ENCODE measurements at regions not wholly inside any gene's neighbourhood (a gene's known extent, or its start where the extent isn't known, plus 50 kb on each side); places are given as distances from the start of the nearest gene placed in this dataset.

- no peak overlapping the region for H3K4me3 ChIP-seq (ENCODE audit: low read length in 2 of 2)
- H3K18ac ChIP-seq (ENCODE audit: low read length), result no peak overlapping the region
- H3K23ac ChIP-seq (ENCODE audit: low read depth, low read length, poor library complexity), result no peak overlapping the region
- H4K91ac ChIP-seq (ENCODE audit: low read depth, low read length, poor library complexity), result no peak overlapping the region
- no peak overlapping the region for H2BK12ac ChIP-seq (ENCODE audit: low read length)
- no peaks in the 10 kb centered on the region for H3K4me1 ChIP-seq (ENCODE audit: control insufficient read depth in 2 of 2, insufficient read depth in 1 of 2, low read depth in 1 of 2, low read length in 2 of 2)
- no peak overlapping the region for H3K4ac ChIP-seq (ENCODE audit: low read length)
- no peak overlapping the region for H3K9ac ChIP-seq (ENCODE audit: low read depth, low read length, poor library complexity)
- H2BK5ac ChIP-seq (ENCODE audit: low read length), result no peak overlapping the region
- H3K9me3 ChIP-seq (replicated peaks in 1 of 2; ENCODE audit: control insufficient read depth in 2 of 2, insufficient read depth in 1 of 2, low read depth in 1 of 2, low read length in 2 of 2), result no peaks in the 10 kb centered on the region
- H4K8ac ChIP-seq (ENCODE audit: low read depth, low read length), result no peak overlapping the region
- H3K4me2 ChIP-seq (ENCODE audit: insufficient read depth, low read length, poor library complexity, severe bottlenecking), result no peak overlapping the region
- no CpG with 5 or more reads among the region's 2 CpGs for WGBS, 2 donors (ENCODE audit: extremely low coverage in 2 of 2, insufficient read length in 2 of 2, insufficient replicate concordance in 1 of 2)
- H3K27ac ChIP-seq (replicated peaks; ENCODE audit: low read length), result no peak overlapping the region
- no peaks in the 10 kb centered on the region for H3K79me1 ChIP-seq (ENCODE audit: low read depth, low read length)
- no peak overlapping the region for H2AK5ac ChIP-seq (ENCODE audit: low read depth, low read length)
- no peak overlapping the region for H2BK15ac ChIP-seq (ENCODE audit: low read length)
- no peak overlapping the region for H3K14ac ChIP-seq (ENCODE audit: low read length)
- no peaks in the 10 kb centered on the region for H3K36me3 ChIP-seq (replicated peaks in 1 of 2; ENCODE audit: control insufficient read depth in 2 of 2, insufficient read depth in 2 of 2, low read length in 2 of 2)
- no peak overlapping the region for H2BK120ac ChIP-seq (ENCODE audit: low read depth, low read length)
- no peak for DNase-seq (ENCODE audit: low spot score)
- no peak overlapping the region for H2AFZ ChIP-seq (ENCODE audit: low read length)
- H3K27me3 ChIP-seq (ENCODE audit: control insufficient read depth in 3 of 3, insufficient read depth in 3 of 3, low read depth in 1 of 3, low read length in 3 of 3), result peaks cover 0 to 3% (median 0%) of the 10 kb centered on the region in 3 experiments
Measured at GRCh38 chr18:59967878-59968277, 68.1 kb downstream of the PMAIP1 start.

GRCh38 chr18:59966913-59967312 lies 67.1 kb downstream of the PMAIP1 start:
- no peaks in the 10 kb centered on the region for H3K36me3 ChIP-seq (replicated peaks in 1 of 2; ENCODE audit: control insufficient read depth in 2 of 2, insufficient read depth in 2 of 2, low read length in 2 of 2)
- H3K4me2 ChIP-seq (ENCODE audit: insufficient read depth, low read length, poor library complexity, severe bottlenecking), result no peak overlapping the region
- no peak overlapping the region for H3K9ac ChIP-seq (ENCODE audit: low read depth, low read length, poor library complexity)
- H3K18ac ChIP-seq (ENCODE audit: low read length), result no peak overlapping the region
- H4K8ac ChIP-seq (ENCODE audit: low read depth, low read length), result no peak overlapping the region
- H3K27me3 ChIP-seq (ENCODE audit: control insufficient read depth in 3 of 3, insufficient read depth in 3 of 3, low read depth in 1 of 3, low read length in 3 of 3), result peaks cover 0 to under 1% (median 0%) of the 10 kb centered on the region in 3 experiments
- H3K4ac ChIP-seq (ENCODE audit: low read length), result no peak overlapping the region
- H2BK15ac ChIP-seq (ENCODE audit: low read length), result no peak overlapping the region
- H2BK120ac ChIP-seq (ENCODE audit: low read depth, low read length), result no peak overlapping the region
- no CpG with 5 or more reads among the region's 2 CpGs for WGBS, 2 donors (ENCODE audit: extremely low coverage in 2 of 2, insufficient read length in 2 of 2, insufficient replicate concordance in 1 of 2)
- no peak overlapping the region for H2AFZ ChIP-seq (ENCODE audit: low read length)
- H3K4me1 ChIP-seq (ENCODE audit: control insufficient read depth in 2 of 2, insufficient read depth in 1 of 2, low read depth in 1 of 2, low read length in 2 of 2), result no peaks in the 10 kb centered on the region
- H2AK5ac ChIP-seq (ENCODE audit: low read depth, low read length), result no peak overlapping the region
- no peak overlapping the region for H3K4me3 ChIP-seq (ENCODE audit: low read length in 2 of 2)
- H3K9me3 ChIP-seq (replicated peaks in 1 of 2; ENCODE audit: control insufficient read depth in 2 of 2, insufficient read depth in 1 of 2, low read depth in 1 of 2, low read length in 2 of 2), result no peaks in the 10 kb centered on the region
- no peak overlapping the region for H4K91ac ChIP-seq (ENCODE audit: low read depth, low read length, poor library complexity)
- DNase-seq (ENCODE audit: low spot score), result no peak
- H3K23ac ChIP-seq (ENCODE audit: low read depth, low read length, poor library complexity), result no peak overlapping the region
- no peak overlapping the region for H3K14ac ChIP-seq (ENCODE audit: low read length)
- H2BK5ac ChIP-seq (ENCODE audit: low read length), result no peak overlapping the region
- no peaks in the 10 kb centered on the region for H3K79me1 ChIP-seq (ENCODE audit: low read depth, low read length)
- no peak overlapping the region for H3K27ac ChIP-seq (replicated peaks; ENCODE audit: low read length)
- H2BK12ac ChIP-seq (ENCODE audit: low read length), result no peak overlapping the region

- no peak overlapping the region for H2BK5ac ChIP-seq (ENCODE audit: low read length)
- H2BK120ac ChIP-seq (ENCODE audit: low read depth, low read length), result no peak overlapping the region
- no peak overlapping the region for H2AFZ ChIP-seq (ENCODE audit: low read length)
- no peak overlapping the region for H3K9ac ChIP-seq (ENCODE audit: low read depth, low read length, poor library complexity)
- H3K27me3 ChIP-seq (ENCODE audit: control insufficient read depth in 3 of 3, insufficient read depth in 3 of 3, low read depth in 1 of 3, low read length in 3 of 3), result no peaks in the 10 kb centered on the region
- H3K4me3 ChIP-seq (ENCODE audit: low read length in 2 of 2), result no peak overlapping the region
- H3K79me1 ChIP-seq (ENCODE audit: low read depth, low read length), result no peaks in the 10 kb centered on the region
- H4K91ac ChIP-seq (ENCODE audit: low read depth, low read length, poor library complexity), result no peak overlapping the region
- H2BK12ac ChIP-seq (ENCODE audit: low read length), result no peak overlapping the region
- no peaks in the 10 kb centered on the region for H3K9me3 ChIP-seq (replicated peaks in 1 of 2; ENCODE audit: control insufficient read depth in 2 of 2, insufficient read depth in 1 of 2, low read depth in 1 of 2, low read length in 2 of 2)
- H2BK15ac ChIP-seq (ENCODE audit: low read length), result no peak overlapping the region
- no peak overlapping the region for H3K18ac ChIP-seq (ENCODE audit: low read length)
- no peak overlapping the region for H4K8ac ChIP-seq (ENCODE audit: low read depth, low read length)
- H3K23ac ChIP-seq (ENCODE audit: low read depth, low read length, poor library complexity), result no peak overlapping the region
- no peak for DNase-seq (ENCODE audit: low spot score)
- no peaks in the 10 kb centered on the region for H3K36me3 ChIP-seq (replicated peaks in 1 of 2; ENCODE audit: control insufficient read depth in 2 of 2, insufficient read depth in 2 of 2, low read length in 2 of 2)
- no CpG with 5 or more reads among the region's 5 CpGs for WGBS, 2 donors (ENCODE audit: extremely low coverage in 2 of 2, insufficient read length in 2 of 2, insufficient replicate concordance in 1 of 2)
- H3K27ac ChIP-seq (replicated peaks; ENCODE audit: low read length), result no peak overlapping the region
- H3K14ac ChIP-seq (ENCODE audit: low read length), result no peak overlapping the region
- no peak overlapping the region for H3K4me2 ChIP-seq (ENCODE audit: insufficient read depth, low read length, poor library complexity, severe bottlenecking)
- H3K4me1 ChIP-seq (ENCODE audit: control insufficient read depth in 2 of 2, insufficient read depth in 1 of 2, low read depth in 1 of 2, low read length in 2 of 2), result no peaks in the 10 kb centered on the region
- no peak overlapping the region for H3K4ac ChIP-seq (ENCODE audit: low read length)
- H2AK5ac ChIP-seq (ENCODE audit: low read depth, low read length), result no peak overlapping the region
Measured at GRCh38 chr18:59963229-59963628, 63.4 kb downstream of the PMAIP1 start.

- Histone ChIP-seq H2BK120ac (ENCODE audit: low read depth, low read length) (no peak overlapping the region), H3K9me3 (replicated peaks in 1 of 2; ENCODE audit: control insufficient read depth in 2 of 2, insufficient read depth in 1 of 2, low read depth in 1 of 2, low read length in 2 of 2) (no peaks in the 10 kb centered on the region), H2AK5ac (ENCODE audit: low read depth, low read length) (no peak overlapping the region), H3K14ac (ENCODE audit: low read length) (no peak overlapping the region), H2AFZ (ENCODE audit: low read length) (no peak overlapping the region), H3K18ac (ENCODE audit: low read length) (no peak overlapping the region), H4K8ac (ENCODE audit: low read depth, low read length) (no peak overlapping the region), H3K36me3 (replicated peaks in 1 of 2; ENCODE audit: control insufficient read depth in 2 of 2, insufficient read depth in 2 of 2, low read length in 2 of 2) (no peaks in the 10 kb centered on the region), H3K23ac (ENCODE audit: low read depth, low read length, poor library complexity) (no peak overlapping the region), H3K4me2 (ENCODE audit: insufficient read depth, low read length, poor library complexity, severe bottlenecking) (no peak overlapping the region), H2BK12ac (ENCODE audit: low read length) (no peak overlapping the region), H3K27me3 (ENCODE audit: control insufficient read depth in 3 of 3, insufficient read depth in 3 of 3, low read depth in 1 of 3, low read length in 3 of 3) (no peaks in the 10 kb centered on the region), H3K4me1 (ENCODE audit: control insufficient read depth in 2 of 2, insufficient read depth in 1 of 2, low read depth in 1 of 2, low read length in 2 of 2) (no peaks in the 10 kb centered on the region), H2BK5ac (ENCODE audit: low read length) (no peak overlapping the region), H3K9ac (ENCODE audit: low read depth, low read length, poor library complexity) (no peak overlapping the region), H3K79me1 (ENCODE audit: low read depth, low read length) (no peaks in the 10 kb centered on the region), H3K27ac (replicated peaks; ENCODE audit: low read length) (no peak overlapping the region), H3K4ac (ENCODE audit: low read length) (no peak overlapping the region), H3K4me3 (ENCODE audit: low read length in 2 of 2) (no peak overlapping the region), H4K91ac (ENCODE audit: low read depth, low read length, poor library complexity) (no peak overlapping the region), H2BK15ac (ENCODE audit: low read length) (no peak overlapping the region)
- no peak for DNase-seq (ENCODE audit: low spot score)
- no CpG with 5 or more reads among the region's 4 CpGs for WGBS, 2 donors (ENCODE audit: extremely low coverage in 2 of 2, insufficient read length in 2 of 2, insufficient replicate concordance in 1 of 2)
Measured at GRCh38 chr18:59961070-59961469, 61.3 kb downstream of the PMAIP1 start.

Measured in neuronal stem cell (in vitro differentiated cells).